CD4-positive, alpha-beta T cell treated with Interleukin-1 beta for 1 hour (primary cell): ENCODE measurements at regions not wholly inside any gene's neighbourhood (a gene's known extent, or its start where the extent isn't known, plus 50 kb on each side); places are given as distances from the start of the nearest gene placed in this dataset.

ENCODE experiments used
- DNase-seq, 2 donors: peaks; one replicate each; pipeline ENCODE4 v3.0.0-alpha.2; 2020 to 2022

GRCh38 chr16:55184052-55184451 is 140.0 kb upstream of the IRX6 start:
- no peak for DNase-seq

- DNase-seq: no peak
These were observed 139.4 kb upstream of the IRX6 start for GRCh38 chr16:55184619-55185018.

GRCh38 chr16:55189224-55189623 is 134.8 kb upstream of the IRX6 start:
- no peak for DNase-seq

GRCh38 chr16:55189682-55190636 is 134.0 kb upstream of the IRX6 start:
- no peak for DNase-seq

GRCh38 chr16:55192734-55193133 is 131.3 kb upstream of the IRX6 start:
- no peak for DNase-seq

- DNase-seq: no peak
These were observed 120.4 kb upstream of the IRX6 start for GRCh38 chr16:55203570-55203969.

GRCh38 chr16:55204069-55204468 is 119.9 kb upstream of the IRX6 start:
- no peak for DNase-seq

GRCh38 chr16:55204923-55205322 is 119.1 kb upstream of the IRX6 start:
- DNase-seq: no peak

- no peak for DNase-seq
These were observed 116.1 kb upstream of the IRX6 start for GRCh38 chr16:55207693-55208428.

GRCh38 chr16:55209626-55210025 is 114.4 kb upstream of the IRX6 start:
- DNase-seq: no peak

GRCh38 chr16:55212791-55213190 is 111.2 kb upstream of the IRX6 start:
- DNase-seq: no peak

- no peak for DNase-seq
These were observed 109.6 kb upstream of the IRX6 start for GRCh38 chr16:55214412-55214811.

- DNase-seq: no peak
These were observed 109.0 kb upstream of the IRX6 start for GRCh38 chr16:55214974-55215494.

- DNase-seq: no peak
These were observed 106.6 kb upstream of the IRX6 start for GRCh38 chr16:55217392-55217791.

GRCh38 chr16:55221836-55222235 is 102.2 kb upstream of the IRX6 start:
- no peak for DNase-seq

GRCh38 chr16:55222486-55222885 is 101.5 kb upstream of the IRX6 start:
- no peak for DNase-seq

- no peak for DNase-seq
These were observed 97.9 kb upstream of the IRX6 start for GRCh38 chr16:55225972-55226542.

- no peak for DNase-seq
These were observed 91.2 kb upstream of the IRX6 start for GRCh38 chr16:55232822-55233221.

GRCh38 chr16:55233464-55233863 is 90.5 kb upstream of the IRX6 start:
- no peak for DNase-seq

- DNase-seq: no peak
These were observed 87.3 kb upstream of the IRX6 start for GRCh38 chr16:55236655-55237054.

- no peak for DNase-seq
These were observed 84.3 kb upstream of the IRX6 start for GRCh38 chr16:55239723-55240122.

GRCh38 chr16:55240888-55241287 is 83.1 kb upstream of the IRX6 start:
- DNase-seq: no peak

- no peak for DNase-seq
These were observed 81.3 kb upstream of the IRX6 start for GRCh38 chr16:55242667-55243066.

GRCh38 chr16:55248058-55248457 is 75.9 kb upstream of the IRX6 start:
- no peak for DNase-seq
